ENCODE measurements at regions not wholly inside any gene's neighbourhood (a gene's known extent, or its start where the extent isn't known, plus 50 kb on each side); places are given as distances from the start of the nearest gene placed in this dataset.

DNA sequence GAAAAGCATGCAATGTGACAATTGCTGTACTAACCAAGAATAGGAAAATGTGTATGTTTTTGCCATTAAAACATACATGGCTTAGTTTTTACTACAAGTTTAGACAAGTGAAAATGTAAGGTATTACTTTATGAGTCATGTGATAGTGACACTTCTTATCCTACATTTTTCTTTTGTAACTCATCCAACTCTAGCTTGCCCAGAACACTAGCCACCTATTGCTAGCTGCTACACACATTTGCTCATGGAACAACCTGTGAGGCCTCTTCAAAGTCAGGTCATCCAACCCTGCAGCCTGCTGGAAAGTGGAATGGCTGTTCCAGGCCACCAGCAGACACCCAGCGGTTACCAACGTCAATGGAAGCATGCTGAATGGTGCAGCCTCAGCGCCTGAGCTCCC, 1043.9 kb downstream of the TMEM182 start (continued):
- TF ChIP-seq RAD21 (IDR thresholded peaks at IDR 0.05 in 1 of 2, conservative IDR thresholded peaks at IDR 0.05 in 1 of 2; ENCODE audit: low read depth in 2 of 2, low read length in 2 of 2) (no peak), KDM4A (IDR thresholded peaks at IDR 0.05; ENCODE audit: low read depth, low read length, severe bottlenecking) (no peak)

All from H1 (cell line).